Stimulated activated CD8-positive, alpha-beta memory T cell treated with anti-CD3 and anti-CD28 coated beads, Interleukin-2, amount 100 ng/mL, for 1 hour (primary cell): ENCODE measurements at regions not wholly inside any gene's neighbourhood (a gene's known extent, or its start where the extent isn't known, plus 50 kb on each side); places are given as distances from the start of the nearest gene placed in this dataset.
"Not testable (repeated sequence)": the region's sequence is repeated elsewhere in the genome, so short reads cannot be mapped to it uniquely, and the experiment has no call there.

ENCODE experiments used
- DNase-seq, 2 donors: peaks; one replicate each; pipeline ENCODE4 v3.0.0-alpha.2; 2020; ENCODE audit warnings: low read depth in 2 of 2

DNA sequence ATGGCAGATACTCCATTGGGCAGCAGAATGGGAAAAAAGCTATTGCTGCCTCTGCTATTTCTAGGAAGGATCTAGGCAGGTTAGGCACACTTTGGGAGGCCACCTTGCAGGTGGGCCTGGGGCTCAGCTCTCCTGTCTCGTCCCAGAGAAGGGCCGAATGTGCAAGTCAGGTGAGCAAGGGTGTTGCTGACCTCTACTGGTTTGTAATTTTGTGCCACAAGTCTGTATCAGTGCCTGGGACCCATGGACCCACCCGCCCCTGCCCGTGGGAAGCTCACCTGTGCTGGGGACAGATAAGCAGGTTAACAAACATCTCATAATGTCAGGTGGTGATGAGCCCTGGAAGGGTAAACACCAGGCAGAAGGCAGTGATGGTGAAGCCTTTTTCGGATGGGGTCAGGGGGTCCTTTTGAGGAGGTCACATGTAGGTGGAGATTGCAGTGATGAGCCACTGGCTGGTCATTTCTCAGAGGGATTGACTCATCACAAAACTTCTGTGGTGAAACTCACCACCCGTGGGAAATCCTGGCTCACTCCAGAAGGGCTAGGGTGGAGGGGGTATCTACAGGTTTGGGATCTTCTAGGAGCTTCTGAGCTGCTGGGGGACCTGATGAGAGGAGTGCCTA is 161.3 kb downstream of the KLF13 start:
- no peak for DNase-seq

DNA sequence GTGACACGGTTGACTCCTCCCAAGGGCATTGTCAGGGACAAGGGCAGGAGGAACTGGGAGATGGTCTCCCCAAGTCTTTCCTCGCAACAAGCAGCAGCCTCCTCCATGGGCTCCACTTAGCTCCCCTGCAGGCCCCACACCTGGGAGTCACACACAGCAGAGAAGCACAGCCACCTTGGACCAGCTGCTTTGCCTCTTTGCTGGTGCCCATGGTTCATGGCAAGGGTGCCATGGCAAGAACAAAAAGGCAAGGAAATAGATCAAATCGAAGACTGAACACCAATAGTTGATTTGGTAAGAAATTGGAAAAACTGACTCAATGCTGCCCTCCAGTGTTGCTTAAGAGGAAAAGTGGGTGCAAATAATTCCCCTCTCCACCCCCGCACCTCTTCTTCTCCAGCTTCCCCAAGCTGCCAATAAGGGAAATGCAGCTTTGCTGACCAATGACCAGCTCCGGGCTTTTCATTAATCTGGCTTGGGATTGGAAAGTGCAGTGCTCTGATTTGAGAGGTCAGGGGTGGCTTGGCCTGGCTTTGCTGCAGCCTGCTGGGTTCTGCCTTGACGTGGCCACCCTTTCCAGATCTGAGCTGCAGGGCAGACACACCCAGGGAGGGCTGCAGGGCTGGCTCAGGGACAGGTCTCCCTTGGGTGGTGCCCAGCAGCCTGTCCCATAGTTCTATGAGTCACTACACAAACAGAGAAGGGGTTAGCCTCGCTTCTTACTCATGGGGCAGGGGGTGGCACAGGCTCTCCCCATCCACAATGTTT is 162.0 kb downstream of the KLF13 start:
- no peak for DNase-seq

DNA sequence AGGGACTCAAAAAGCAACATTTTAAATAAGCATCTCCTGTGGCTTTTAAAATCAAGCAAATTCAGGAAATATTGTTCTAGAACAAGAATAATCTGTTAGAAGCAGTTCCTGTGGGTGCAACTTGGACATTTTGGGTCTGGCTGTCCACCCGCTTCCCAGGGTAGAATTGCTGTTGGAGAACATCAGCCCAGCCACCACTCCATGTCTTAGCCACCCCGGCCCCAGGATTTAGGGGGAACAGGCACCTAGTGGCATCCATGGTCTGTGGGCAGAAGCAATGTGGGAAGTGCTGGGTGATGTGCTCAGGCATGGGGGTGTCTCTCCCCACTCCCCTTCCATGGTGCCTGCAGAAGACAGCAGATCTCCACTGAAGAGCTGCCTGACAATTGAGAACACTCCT is 162.6 kb downstream of the KLF13 start:
- DNase-seq: no peak

DNA sequence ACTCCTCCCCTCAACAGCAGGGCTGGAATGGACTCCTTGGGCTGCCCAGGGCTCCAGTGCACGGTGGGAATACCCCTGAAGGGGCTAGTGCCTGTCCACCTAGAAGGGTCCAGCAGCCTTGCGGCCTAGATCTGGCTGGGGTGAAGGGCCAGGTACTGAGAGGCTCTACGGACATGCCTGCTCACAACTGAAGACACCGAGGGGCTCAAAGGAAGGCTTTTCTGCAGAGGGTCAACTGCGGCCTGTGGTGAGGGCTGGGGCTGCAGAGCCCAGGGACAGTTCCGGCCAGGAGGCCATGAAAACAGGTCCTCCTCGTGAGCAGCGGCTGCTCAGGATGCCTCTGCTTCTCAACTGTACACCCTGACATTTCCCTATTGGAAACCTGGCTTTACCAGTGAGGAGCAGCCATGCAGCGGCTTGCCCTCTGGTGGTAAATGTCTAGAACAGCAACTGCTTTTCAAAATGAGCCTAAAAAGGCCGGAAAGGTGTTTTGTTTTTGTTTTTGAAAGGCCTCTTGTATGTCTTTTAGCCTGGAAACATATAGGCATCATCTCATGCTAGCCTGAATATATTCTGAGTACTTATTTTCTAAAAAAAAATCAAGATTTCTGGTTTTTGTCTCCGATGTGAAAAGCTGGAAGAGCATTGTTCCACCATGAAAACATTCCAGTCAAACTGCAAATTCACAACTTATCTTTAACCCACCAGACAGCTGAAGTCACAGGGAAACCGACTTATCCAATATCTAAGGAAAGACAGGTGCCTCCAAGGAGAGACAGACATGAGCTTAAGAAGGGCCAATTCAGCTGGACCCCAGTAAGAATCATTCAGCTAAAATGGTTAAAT is 163.4 kb downstream of the KLF13 start:
- no peak for DNase-seq

DNA sequence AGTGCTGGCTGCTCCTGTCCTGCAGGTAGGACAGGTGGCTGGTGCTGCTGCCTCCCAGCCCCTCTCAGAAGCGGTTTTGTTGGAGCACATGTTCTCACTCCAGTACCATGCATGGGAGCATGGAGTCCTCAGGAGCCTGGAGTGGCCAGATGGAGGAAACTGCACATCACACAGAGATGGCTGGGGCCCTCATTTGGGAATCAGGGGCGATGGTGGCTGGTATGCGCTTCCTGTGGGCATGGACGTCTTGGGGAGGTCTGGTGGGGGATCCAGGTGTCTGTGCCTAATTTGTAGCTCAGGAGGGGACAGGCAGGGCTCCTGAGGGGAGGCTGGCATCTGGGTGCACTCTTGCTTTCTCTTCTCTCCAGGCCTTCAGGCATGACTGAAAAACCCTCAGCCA is 168.2 kb downstream of the KLF13 start:
- DNase-seq: no peak

DNA sequence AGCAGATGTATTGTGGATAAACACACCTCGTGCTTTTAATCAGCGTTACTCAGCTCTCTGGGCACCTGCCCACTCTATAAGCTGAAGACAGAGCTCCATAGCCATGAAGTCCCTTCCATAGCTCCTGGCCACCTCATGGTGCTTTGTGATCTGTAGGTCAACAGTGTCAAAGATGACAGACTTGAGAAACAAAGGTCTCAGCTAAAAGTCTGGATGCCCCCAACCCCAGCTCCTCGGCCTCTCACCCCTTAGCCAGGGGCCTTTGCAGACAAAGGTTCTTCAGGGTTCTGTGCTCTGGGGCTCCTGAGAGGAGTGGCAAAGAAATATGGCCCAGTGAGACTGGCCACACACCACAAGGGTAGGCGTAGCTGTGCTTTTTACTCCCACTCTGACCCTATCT is 168.6 kb downstream of the KLF13 start:
- DNase-seq: no peak

DNA sequence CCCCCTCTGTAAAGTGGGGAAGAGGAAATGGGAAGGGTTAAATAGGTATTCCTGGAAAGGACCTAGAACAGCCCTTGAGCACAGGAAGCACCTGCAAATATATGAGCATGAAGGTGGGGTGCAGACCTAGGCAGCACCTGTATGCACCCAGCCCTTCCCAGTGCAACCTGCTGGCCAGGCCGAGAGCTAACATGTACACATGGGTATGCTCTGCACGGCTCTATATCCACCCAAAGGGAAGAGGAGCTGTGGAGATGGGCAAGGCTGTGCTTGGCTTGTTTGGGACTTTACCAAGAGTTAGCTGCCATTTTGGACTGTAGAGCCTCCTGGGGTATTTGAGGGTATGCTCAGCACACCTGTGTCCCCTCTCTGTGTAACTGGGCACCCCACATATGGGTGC is 171.2 kb downstream of the KLF13 start:
- no peak for DNase-seq

DNA sequence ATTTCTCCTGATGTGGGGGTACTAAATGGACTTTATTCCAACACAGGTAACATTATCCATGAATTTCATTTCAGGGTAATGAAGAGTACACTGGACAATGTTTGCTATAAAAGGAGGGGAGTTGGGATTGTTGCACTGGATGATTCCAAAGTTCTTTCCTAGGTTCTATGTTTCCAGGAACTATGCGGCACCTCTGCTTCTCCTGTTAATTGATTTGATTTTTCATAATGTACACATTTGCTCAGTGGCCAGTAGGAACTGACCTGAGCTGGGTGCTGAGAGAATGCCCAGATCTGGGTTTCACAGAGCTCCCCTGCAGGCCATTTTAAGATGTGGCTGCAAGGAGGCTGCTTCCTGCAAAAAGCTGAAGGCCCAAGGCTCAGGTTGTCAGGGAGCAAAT is 171.7 kb downstream of the KLF13 start:
- DNase-seq: no peak

DNA sequence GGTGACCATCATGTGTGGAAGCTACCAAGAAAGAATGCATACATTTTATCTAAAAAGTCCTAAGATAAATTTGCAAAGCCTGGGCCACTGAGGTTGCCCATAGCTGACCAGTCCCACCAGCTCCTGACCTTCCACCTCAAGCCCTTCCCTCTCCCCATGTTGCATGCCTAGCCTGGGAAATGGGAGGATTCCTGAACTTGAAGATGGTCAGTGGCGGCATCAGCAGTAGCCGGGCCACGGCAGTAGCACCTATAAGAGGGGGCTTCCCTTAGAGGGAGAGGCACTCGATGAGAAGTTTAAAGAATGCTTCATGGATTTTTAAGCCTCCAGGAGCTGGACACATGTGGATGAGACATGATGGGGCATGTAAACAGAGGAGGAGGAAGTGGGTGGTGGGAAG is 172.1 kb downstream of the KLF13 start:
- no peak for DNase-seq

DNA sequence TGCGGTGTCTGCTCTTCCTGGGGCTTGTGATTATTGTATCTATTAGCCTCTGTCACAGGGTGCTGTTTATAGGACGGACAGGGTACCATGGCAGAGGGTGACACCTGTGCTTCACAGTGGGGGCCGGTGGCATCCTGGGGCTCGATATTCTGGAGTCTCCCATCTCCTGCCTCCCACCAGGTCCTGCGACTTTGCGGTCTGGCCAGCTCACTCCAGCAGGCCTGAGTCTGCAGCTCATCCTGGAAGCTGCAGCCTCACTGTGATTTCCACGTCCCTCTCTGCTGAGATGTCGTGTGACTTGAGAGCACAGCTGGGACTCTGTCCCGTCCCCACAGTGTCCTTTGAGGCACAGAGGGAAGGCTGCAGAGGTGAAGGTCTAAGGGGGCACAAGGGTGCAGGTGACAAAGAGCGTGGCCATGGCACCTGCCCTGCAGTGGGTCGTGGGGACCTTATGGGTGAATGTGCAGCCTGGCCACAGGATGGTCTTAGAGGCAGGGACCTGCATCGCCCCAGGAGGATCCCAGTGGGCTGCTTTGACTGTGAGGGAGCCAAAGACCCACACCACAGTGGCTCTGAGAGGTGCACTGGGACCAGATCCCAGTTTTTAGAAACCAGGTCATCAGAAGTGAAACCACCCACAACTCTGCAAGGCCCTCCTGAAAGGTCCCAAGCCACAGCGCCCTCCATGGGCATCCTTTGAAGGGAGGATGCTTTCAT is 172.8 kb downstream of the KLF13 start:
- DNase-seq: no peak

DNA sequence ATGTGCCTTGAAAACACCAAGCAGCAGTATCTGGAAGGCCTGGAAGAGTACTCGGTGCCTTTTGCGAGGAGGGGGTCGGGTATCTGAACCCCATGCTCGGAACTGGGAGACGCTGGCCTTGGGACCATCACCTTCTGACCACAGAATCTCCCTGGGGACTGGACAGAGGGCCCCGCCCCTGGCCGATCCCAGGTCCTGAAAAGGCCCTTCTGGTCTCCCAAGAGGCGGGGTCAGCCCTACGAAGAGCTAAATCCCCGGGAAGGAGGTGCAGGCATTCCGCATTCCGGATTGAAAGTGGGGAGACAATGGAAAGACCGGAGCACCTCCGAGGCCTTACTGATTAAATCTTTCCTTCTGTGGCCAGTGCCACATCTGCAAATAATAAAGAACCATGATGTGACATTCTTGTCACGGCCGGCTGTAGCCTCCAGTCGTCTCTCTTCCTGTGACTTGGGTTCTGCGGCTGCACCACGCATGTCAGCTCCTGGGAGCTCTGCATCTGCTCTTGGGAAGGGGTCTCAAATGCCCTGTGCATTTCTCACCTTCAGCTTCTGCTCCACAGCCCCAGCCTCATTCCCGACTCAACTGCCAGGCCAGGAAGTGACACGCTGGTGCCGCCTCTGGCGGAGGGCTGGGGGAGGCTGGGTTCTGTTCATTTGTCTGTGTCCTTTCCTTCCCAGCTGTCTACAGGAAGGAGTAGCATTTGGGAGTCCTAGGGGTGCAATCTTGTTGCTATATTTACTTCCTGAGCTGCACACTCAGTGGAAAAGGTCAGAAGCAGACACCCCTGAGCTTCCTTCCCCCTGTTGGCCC is 173.5 kb downstream of the KLF13 start:
- no peak for DNase-seq

DNA sequence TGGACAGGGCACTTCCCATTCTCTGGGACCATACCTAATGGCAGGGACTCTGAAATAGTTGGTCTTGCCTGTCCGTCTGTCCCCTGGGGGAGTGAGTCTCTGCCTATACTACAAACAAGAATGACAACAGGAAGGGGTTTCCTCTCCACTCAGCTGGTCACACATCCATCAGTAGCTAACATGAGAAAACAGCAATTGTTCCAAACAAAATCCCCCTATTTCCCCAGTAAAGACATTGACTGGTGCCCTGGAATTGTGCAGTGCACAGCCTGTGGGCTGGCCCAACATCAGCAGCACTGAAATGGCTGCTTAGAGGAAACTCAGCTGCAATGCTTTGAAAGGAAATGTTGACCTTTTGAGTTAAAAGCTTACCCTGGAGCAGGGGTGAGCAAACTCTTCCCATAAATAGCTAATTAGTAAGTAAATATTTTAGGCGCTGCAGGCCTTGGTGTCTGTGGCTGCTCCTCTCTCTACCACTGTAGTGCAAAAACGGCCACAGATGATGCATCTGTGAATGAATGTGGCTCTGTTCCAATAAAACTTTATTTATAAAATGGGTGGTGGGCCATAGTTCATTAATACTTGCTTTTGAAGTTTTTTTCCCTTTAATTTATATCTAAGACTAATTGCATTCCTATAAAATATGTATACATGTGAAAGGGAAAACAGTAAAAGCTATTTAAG is 174.3 kb downstream of the KLF13 start:
- DNase-seq: no peak

DNA sequence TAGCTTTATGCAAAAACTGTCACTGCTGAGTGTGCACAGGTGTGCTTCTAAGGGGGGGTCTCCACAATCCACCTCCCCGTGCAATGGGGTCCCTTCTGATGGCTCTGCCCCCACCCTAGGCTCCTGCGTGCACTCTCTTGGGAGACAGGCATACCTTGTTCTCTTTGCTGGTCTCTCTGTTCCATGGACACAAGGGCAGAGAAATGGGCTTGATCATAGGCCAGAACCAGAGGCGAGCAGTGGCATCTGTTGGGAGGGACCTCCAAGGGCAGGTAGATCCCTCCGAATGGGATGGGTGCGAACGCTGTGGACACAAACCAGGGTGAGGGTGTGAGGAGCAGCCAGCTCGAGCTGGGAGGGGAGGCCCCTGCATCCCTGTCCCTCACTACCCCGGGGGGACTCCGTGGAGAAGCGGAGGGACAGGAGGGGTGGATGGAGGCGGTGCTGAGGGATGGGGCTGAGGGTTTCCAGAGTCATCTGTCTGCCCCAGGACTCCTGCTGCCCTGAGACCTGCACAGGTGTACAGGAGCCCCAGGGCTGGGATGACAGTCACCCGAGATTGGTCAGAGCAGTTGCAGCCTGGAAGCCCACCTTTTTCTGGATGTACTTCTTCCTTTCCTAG is 175.0 kb downstream of the KLF13 start:
- DNase-seq: no peak

DNA sequence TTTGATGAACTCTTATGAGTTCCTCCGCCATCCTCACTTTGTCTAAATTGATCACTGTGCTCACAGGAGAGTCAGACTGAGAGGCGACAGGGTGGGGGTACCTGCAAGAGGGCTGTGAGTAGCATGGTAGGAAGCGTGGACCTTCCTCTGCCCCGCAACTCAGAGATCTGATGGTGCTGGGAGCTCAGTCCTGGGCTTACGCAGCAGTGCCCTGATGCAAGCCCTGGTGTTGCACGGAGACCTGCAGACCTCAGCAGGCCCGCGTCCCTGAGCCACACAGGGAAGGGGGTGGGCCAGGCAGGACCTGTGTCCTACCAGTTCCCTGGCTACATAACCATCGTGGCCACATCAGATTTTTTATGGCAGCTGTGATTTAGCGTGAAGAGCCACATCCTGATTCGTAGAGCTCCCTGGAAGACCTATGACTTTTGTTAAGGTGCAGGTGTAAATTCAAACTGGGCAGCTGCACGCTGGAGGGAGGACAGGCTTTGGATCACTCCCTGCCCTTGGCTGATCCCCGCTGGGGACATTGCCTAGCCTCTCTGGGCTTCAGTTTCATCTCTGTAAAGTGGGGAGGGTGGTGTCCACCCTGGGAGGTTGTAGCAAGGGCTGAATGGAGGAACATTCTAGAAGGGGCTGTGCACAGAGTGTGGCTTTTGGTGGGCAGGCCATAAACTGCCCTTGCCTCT is 176.1 kb downstream of the KLF13 start:
- no peak for DNase-seq

DNA sequence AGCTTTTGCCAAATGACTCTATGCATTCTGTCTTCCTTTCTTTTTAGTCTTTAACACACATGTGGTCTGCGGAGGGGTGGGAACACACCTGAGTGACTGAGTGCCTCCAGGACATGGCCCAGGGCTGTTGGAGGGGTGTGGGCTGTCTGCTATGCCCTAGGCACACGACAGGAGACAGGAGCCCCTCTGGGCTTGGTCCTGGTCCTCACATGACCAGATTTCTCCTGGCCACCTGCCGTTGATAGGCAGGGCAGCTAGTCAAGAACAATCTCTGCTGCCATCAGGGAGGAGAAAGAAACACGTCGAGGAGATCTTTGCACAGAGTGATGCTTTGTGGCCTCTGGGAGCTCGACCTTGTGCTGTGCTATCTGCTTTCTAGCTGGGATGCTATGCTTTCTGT is 176.6 kb downstream of the KLF13 start:
- DNase-seq: no peak

DNA sequence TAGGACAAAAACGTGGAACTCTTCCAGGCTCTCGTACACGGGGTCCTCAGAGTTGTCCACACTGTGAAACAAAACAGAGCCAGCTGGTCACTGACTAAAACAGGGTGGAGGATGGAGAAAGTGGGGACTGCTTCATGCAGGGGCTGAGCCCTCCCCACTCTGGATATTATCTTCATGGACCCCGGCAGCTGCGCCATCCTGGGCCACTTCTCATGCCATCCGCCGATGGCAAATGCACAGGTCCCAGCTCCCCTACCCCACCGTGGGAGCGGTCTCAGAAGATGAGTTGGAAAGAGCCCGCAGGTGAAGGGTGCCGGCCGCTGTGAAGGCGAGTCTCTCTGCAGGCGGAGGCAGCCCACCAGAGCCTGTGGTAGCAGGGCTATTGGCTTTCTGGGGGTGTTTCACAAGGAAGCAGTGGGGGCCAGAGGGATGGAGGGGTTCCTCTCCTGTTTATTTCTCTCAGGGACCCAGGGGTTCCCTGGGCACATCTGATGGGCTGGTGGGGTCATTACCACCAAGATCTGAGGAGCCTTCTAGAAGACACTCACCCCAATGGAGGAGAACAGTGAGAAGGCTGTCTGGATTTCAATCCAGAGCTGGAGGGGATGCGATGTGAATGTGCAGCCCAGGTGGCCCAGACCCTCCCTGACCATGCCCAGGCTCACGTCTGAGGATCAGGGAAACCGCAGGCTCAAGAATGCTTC is 177.3 kb downstream of the KLF13 start:
- no peak for DNase-seq

DNA sequence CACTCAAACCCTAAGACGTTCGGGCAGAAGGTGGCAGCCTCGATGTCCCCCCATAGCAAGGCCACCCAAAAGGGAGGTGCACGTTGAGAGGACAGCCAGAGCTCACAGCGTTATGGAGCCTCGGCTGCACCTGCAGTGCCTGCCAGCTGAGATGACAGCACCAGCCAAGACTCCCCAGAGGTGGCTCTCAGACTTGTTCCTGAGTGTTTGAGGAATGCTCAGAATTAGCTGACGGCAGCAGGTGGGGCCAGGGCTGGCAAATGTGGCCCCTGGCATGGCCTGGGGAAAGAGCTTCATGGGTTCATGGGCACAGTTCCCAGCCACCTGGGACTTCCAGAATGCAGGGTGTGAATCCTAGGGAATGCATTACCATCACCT is 177.8 kb downstream of the KLF13 start:
- DNase-seq: no peak

DNA sequence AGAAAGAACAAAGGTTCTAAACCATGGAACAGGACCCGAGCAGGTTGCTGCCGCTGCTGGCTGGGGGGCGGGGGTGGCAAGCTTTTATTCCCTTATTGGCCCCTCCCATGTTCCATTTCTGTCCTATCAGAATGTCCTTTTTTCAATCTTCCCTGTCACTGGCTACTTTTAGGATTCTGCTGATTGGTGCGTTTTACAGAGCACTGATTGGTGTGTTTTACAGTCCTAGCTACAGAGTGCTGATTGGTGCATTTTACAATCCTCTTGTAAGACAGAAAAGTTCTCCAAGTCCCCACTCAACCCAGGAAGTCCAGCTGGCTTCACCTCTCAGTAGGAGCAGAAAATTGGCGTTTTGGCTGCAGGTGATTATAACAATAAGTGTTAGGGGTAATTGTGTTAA is 180.9 kb downstream of the KLF13 start:
- DNase-seq: not testable (repeated sequence)

DNA sequence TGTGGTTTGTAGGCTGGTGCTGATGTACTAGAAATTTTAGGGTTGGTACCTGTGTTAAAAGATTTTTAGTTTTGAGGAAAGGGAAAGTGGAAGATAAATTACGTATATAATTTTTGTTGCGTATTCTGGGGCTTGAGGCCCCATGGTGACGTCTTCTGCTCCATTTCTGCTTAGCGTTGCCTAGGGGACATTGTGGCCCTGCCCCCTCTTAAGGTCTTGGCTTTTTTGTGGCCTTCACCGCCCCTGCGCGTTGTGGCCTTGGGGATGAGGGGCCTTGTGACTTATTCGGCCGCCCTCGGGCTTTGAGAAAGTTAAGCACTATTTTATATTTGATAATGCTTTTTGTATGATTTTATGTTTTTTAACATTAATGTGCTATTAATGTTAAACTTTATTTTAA is 182.0 kb downstream of the KLF13 start:
- no peak for DNase-seq
